ENCODE measurements at regions not wholly inside any gene's neighbourhood (a gene's known extent, or its start where the extent isn't known, plus 50 kb on each side); places are given as distances from the start of the nearest gene placed in this dataset.

DNA sequence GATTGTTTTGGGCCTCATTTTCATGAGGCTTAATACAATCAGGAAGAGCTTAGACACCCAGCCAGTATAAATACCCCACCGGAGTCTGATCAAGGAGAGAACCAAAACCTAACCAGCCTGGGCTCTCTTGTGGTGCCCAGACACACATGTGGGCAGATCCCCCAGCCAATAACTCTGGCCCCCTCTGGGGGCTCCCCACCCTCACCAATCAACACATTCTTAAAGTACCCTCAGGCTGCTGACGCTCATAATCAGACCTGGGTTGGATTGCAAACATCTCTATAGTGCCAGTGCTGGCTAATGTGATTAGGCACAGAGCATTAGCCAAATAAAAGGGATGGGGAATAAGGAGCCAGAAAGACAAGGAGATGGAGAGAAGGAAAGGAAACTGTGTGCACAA lies 329.6 kb downstream of the BCL11A start:
- TF ChIP-seq JUND (IDR thresholded peaks at IDR 0.05; ENCODE audit: low read length) (no peak), FOSL1 (IDR thresholded peaks at IDR 0.05; ENCODE audit: insufficient read depth, low read depth, low read length) (no peak), TBP (IDR thresholded peaks at IDR 0.05; ENCODE audit: low read depth, low read length) (no peak), GABPA (IDR thresholded peaks at IDR 0.05; ENCODE audit: borderline replicate concordance, insufficient read depth, low read length) (no peak)
- TF ChIP-seq, protein P1, sequence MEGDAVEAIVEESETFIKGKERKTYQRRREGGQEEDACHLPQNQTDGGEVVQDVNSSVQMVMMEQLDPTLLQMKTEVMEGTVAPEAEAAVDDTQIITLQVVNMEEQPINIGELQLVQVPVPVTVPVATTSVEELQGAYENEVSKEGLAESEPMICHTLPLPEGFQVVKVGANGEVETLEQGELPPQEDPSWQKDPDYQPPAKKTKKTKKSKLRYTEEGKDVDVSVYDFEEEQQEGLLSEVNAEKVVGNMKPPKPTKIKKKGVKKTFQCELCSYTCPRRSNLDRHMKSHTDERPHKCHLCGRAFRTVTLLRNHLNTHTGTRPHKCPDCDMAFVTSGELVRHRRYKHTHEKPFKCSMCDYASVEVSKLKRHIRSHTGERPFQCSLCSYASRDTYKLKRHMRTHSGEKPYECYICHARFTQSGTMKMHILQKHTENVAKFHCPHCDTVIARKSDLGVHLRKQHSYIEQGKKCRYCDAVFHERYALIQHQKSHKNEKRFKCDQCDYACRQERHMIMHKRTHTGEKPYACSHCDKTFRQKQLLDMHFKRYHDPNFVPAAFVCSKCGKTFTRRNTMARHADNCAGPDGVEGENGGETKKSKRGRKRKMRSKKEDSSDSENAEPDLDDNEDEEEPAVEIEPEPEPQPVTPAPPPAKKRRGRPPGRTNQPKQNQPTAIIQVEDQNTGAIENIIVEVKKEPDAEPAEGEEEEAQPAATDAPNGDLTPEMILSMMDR (IDR thresholded peaks at IDR 0.05; ENCODE audit: control extremely low read depth in 1 of 3, insufficient read depth in 1 of 3, low read depth in 1 of 3, low read length in 3 of 3): no peak
- TF ChIP-seq, protein P2, sequence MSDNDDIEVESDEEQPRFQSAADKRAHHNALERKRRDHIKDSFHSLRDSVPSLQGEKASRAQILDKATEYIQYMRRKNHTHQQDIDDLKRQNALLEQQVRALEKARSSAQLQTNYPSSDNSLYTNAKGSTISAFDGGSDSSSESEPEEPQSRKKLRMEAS (IDR thresholded peaks at IDR 0.05): no peak
